Fibroblast of lung (primary cell): ENCODE measurements at regions not wholly inside any gene's neighbourhood (a gene's known extent, or its start where the extent isn't known, plus 50 kb on each side); places are given as distances from the start of the nearest gene placed in this dataset.
A peak's percentile ranks its signal among the peaks of the same experiment; 100 is the strongest.

Experiments used
- DNase-seq, 2 donors: peaks; one replicate each; pipeline versions ENCODE4 v3.0.0 to v3.0.0-alpha.2; 2010; ENCODE audit warnings: low read depth in 2 of 2
- H2AFZ ChIP-seq: 2 replicates; pipeline ENCODE4 v1.5.1; 2012; ENCODE audit warnings: low read length, control low read depth, inconsistent platforms
- H3K27ac ChIP-seq: 2 replicates; pipeline ENCODE4 v1.5.1; 2011; ENCODE audit warnings: low read length, control low read depth; ENCODE audit not compliant: insufficient read depth
- H3K27me3 ChIP-seq: 2 replicates; pipeline ENCODE4 v1.5.1; 2011; ENCODE audit warnings: mild to moderate bottlenecking, low read length; ENCODE audit not compliant: control insufficient read depth, insufficient read depth
- H3K36me3 ChIP-seq: 2 replicates; pipeline ENCODE4 v1.5.1; 2011; ENCODE audit warnings: low read length; ENCODE audit not compliant: control insufficient read depth, insufficient read depth
- H3K4me1 ChIP-seq: 2 replicates; pipeline ENCODE4 v1.5.1; 2011; ENCODE audit warnings: low read length; ENCODE audit not compliant: control insufficient read depth, insufficient read depth; ENCODE audit errors: extremely low read depth
- H3K4me2 ChIP-seq: 2 replicates; pipeline ENCODE4 v1.5.1; 2011; ENCODE audit warnings: low read length, control low read depth; ENCODE audit not compliant: insufficient read depth; ENCODE audit errors: extremely low read depth
- H3K4me3 ChIP-seq, 4 experiments: fragments of 200-600 bp in 1 of 4; sonication (generic) in 1 of 4; replicated peaks in 1 of 4; 2 replicates each; pipeline ENCODE4 v1.5.1; 2011 to 2016; ENCODE audit warnings: low read length in 4 of 4, low read depth in 3 of 4, mild to moderate bottlenecking in 3 of 4, control low read depth in 2 of 4, inconsistent platforms in 1 of 4, mixed read lengths in 1 of 4; ENCODE audit not compliant: insufficient read depth in 1 of 4; ENCODE audit errors: control extremely low read depth in 1 of 4
- H3K79me2 ChIP-seq: 2 replicates; pipeline ENCODE4 v1.5.1; 2012; ENCODE audit warnings: mild to moderate bottlenecking, low read length, inconsistent platforms; ENCODE audit not compliant: control insufficient read depth, insufficient read depth
- H3K9ac ChIP-seq: 2 replicates; pipeline ENCODE4 v1.5.1; 2011; ENCODE audit warnings: mild to moderate bottlenecking, low read length, control low read depth; ENCODE audit not compliant: insufficient read depth
- H3K9me3 ChIP-seq: 2 replicates; pipeline ENCODE4 v1.5.1; 2012; ENCODE audit warnings: low read depth, low read length; ENCODE audit not compliant: control insufficient read depth, insufficient read depth
- H4K20me1 ChIP-seq: 2 replicates; pipeline ENCODE4 v1.5.1; 2011; ENCODE audit warnings: low read length; ENCODE audit not compliant: control insufficient read depth, insufficient read depth; ENCODE audit errors: extremely low read depth
- CTCF ChIP-seq, 2 donors: IDR thresholded peaks in 1 of 2; conservative IDR thresholded peaks in 1 of 2; 1 replicate in 1 of 2; 2 replicates in 1 of 2; pipeline ENCODE4 v1.5.1; 2011 to 2012; ENCODE audit warnings: low read length in 2 of 2, control low read depth in 1 of 2, inconsistent platforms in 1 of 2, low read depth in 1 of 2, mild to moderate bottlenecking in 1 of 2
- EZH2 ChIP-seq: IDR thresholded peaks from 2 replicates; pipeline ENCODE4 v1.5.1; 2012; ENCODE audit warnings: low read length, control low read depth, mild to moderate bottlenecking; ENCODE audit errors: missing control alignments

- Histone ChIP-seq H3K9me3 (no peaks in the 10 kb centered on the region), H3K79me2 (no peaks in the 10 kb centered on the region), H2AFZ (no peak overlapping the region), H3K4me1 (peaks cover 41% of the 10 kb centered on the region), H3K27me3 (no peaks in the 10 kb centered on the region), H3K4me2 (no peak overlapping the region), H3K9ac (no peak overlapping the region), H3K27ac (no peak overlapping the region), H3K36me3 (no peaks in the 10 kb centered on the region), H3K4me3 (no peak overlapping the region), H4K20me1 (no peaks in the 10 kb centered on the region)
- DNase-seq: peak in 1 of 2 donors; percentile 77
- TF ChIP-seq CTCF (conservative IDR thresholded peaks at IDR 0.05 in 1 of 2, IDR thresholded peaks at IDR 0.05 in 1 of 2; ENCODE audit: low read depth in 1 of 2, low read length in 2 of 2) (no peak), EZH2 (no peak)
These were observed 233.5 kb upstream of the PGRMC2 start for GRCh38 chr4:128521156-128521555.

GRCh38 chr4:128519163-128519830 is 231.7 kb upstream of the PGRMC2 start:
- Histone ChIP-seq H3K36me3 (no peaks in the 10 kb centered on the region), H3K27me3 (no peaks in the 10 kb centered on the region), H3K4me3 (no peak overlapping the region), H3K4me2 (no peak overlapping the region), H3K4me1 (peaks cover 33% of the 10 kb centered on the region), H3K9me3 (no peaks in the 10 kb centered on the region), H3K9ac (no peak overlapping the region), H4K20me1 (no peaks in the 10 kb centered on the region), H3K27ac (peak overlapping the region; percentile 86), H3K79me2 (no peaks in the 10 kb centered on the region), H2AFZ (no peak overlapping the region)
- TF ChIP-seq CTCF (conservative IDR thresholded peaks at IDR 0.05 in 1 of 2, IDR thresholded peaks at IDR 0.05 in 1 of 2; ENCODE audit: low read depth in 1 of 2, low read length in 2 of 2) (no peak), EZH2 (no peak)
- peak; percentile 74 to 81 for DNase-seq

- DNase-seq: peak; percentile 99
- Histone ChIP-seq H3K79me2 (no peaks in the 10 kb centered on the region), H3K4me3 (no peak overlapping the region), H3K27me3 (no peaks in the 10 kb centered on the region), H3K36me3 (no peaks in the 10 kb centered on the region), H3K4me2 (peak overlapping the region; percentile 71), H3K27ac (peak overlapping the region; percentile 86), H3K9ac (peak overlapping the region; percentile 0), H2AFZ (no peak overlapping the region), H4K20me1 (no peaks in the 10 kb centered on the region), H3K9me3 (no peaks in the 10 kb centered on the region), H3K4me1 (peaks cover 33% of the 10 kb centered on the region)
- TF ChIP-seq CTCF (conservative IDR thresholded peaks at IDR 0.05 in 1 of 2, IDR thresholded peaks at IDR 0.05 in 1 of 2; ENCODE audit: low read depth in 1 of 2, low read length in 2 of 2) (no peak), EZH2 (no peak)
These were observed 230.3 kb upstream of the PGRMC2 start for GRCh38 chr4:128517739-128518510.
